ENCODE measurements at regions not wholly inside any gene's neighbourhood (a gene's known extent, or its start where the extent isn't known, plus 50 kb on each side); places are given as distances from the start of the nearest gene placed in this dataset.

- TF ChIP-seq CTCF (IDR thresholded peaks at IDR 0.05; ENCODE audit: borderline replicate concordance), result no peak
- Histone ChIP-seq H3K36me3 (no peaks in the 10 kb centered on the region), H3K4me3 (no peak overlapping the region), H3K4me1 (no peaks in the 10 kb centered on the region), H3K9me3 (replicated peaks) (no peaks in the 10 kb centered on the region), H3K27me3 (ENCODE audit: low read depth) (no peaks in the 10 kb centered on the region), H3K27ac (replicated peaks) (no peak overlapping the region)
- intact Hi-C loops (cut with micrococcal nuclease), result no loop called here
- DNase-seq, result no peak
Observed at GRCh38 chr2:13462464-13462863, 745.7 kb downstream of the TRIB2 start.

GRCh38 chr2:13466076-13466475 lies 749.3 kb downstream of the TRIB2 start:
- Histone ChIP-seq H3K4me1 (no peaks in the 10 kb centered on the region), H3K4me3 (no peak overlapping the region), H3K27ac (replicated peaks) (no peak overlapping the region), H3K27me3 (ENCODE audit: low read depth) (no peaks in the 10 kb centered on the region), H3K36me3 (no peaks in the 10 kb centered on the region), H3K9me3 (replicated peaks) (no peaks in the 10 kb centered on the region)
- DNase-seq, result no peak
- intact Hi-C loops (cut with micrococcal nuclease), result no loop called here
- TF ChIP-seq CTCF (IDR thresholded peaks at IDR 0.05; ENCODE audit: borderline replicate concordance), result no peak

- intact Hi-C loops (cut with micrococcal nuclease), result no loop called here
- TF ChIP-seq CTCF (IDR thresholded peaks at IDR 0.05; ENCODE audit: borderline replicate concordance), result no peak
- Histone ChIP-seq H3K4me1 (no peaks in the 10 kb centered on the region), H3K36me3 (no peaks in the 10 kb centered on the region), H3K4me3 (no peak overlapping the region), H3K9me3 (replicated peaks) (no peaks in the 10 kb centered on the region), H3K27ac (replicated peaks) (no peak overlapping the region), H3K27me3 (ENCODE audit: low read depth) (no peaks in the 10 kb centered on the region)
- DNase-seq, result no peak
Observed at GRCh38 chr2:13474538-13474937, 757.8 kb downstream of the TRIB2 start.

GRCh38 chr2:13480057-13480456 lies 763.3 kb downstream of the TRIB2 start:
- Histone ChIP-seq H3K27me3 (ENCODE audit: low read depth) (no peaks in the 10 kb centered on the region), H3K4me3 (no peak overlapping the region), H3K36me3 (no peaks in the 10 kb centered on the region), H3K4me1 (no peaks in the 10 kb centered on the region), H3K27ac (replicated peaks) (no peak overlapping the region), H3K9me3 (replicated peaks) (no peaks in the 10 kb centered on the region)
- no peak for TF ChIP-seq CTCF (IDR thresholded peaks at IDR 0.05; ENCODE audit: borderline replicate concordance)
- no peak for DNase-seq
- intact Hi-C loops (cut with micrococcal nuclease), result no loop called here

- H3K36me3 ChIP-seq, result no peaks in the 10 kb centered on the region
- no peaks in the 10 kb centered on the region for H3K4me1 ChIP-seq
- no peak for TF ChIP-seq CTCF (IDR thresholded peaks at IDR 0.05; ENCODE audit: borderline replicate concordance)
- no peaks in the 10 kb centered on the region for H3K9me3 ChIP-seq (replicated peaks)
- no peaks in the 10 kb centered on the region for H3K27me3 ChIP-seq (ENCODE audit: low read depth)
- H3K4me3 ChIP-seq, result no peak overlapping the region
- intact Hi-C loops (cut with micrococcal nuclease), result no loop called here
- no peak for DNase-seq
- no peak overlapping the region for H3K27ac ChIP-seq (replicated peaks)
Observed at GRCh38 chr2:13481201-13481600, 764.5 kb downstream of the TRIB2 start.

- no peak overlapping the region for H3K4me3 ChIP-seq
- intact Hi-C loops (cut with micrococcal nuclease), result no loop called here
- no peak overlapping the region for H3K27ac ChIP-seq (replicated peaks)
- no peak for DNase-seq
- no peaks in the 10 kb centered on the region for H3K27me3 ChIP-seq (ENCODE audit: low read depth)
- TF ChIP-seq CTCF (IDR thresholded peaks at IDR 0.05; ENCODE audit: borderline replicate concordance), result no peak
- no peaks in the 10 kb centered on the region for H3K36me3 ChIP-seq
- H3K9me3 ChIP-seq (replicated peaks), result no peaks in the 10 kb centered on the region
- H3K4me1 ChIP-seq, result no peaks in the 10 kb centered on the region
Observed at GRCh38 chr2:13485256-13485655, 768.5 kb downstream of the TRIB2 start.

Measured in left ventricle myocardium inferior (tissue), 1 donor.